ENCODE measurements at regions not wholly inside any gene's neighbourhood (a gene's known extent, or its start where the extent isn't known, plus 50 kb on each side); places are given as distances from the start of the nearest gene placed in this dataset.

- in situ Hi-C loops (cut with HindIII; ENCODE audit: low sequenced_read_pairs), result no loop called here
- no peak for TF ChIP-seq CTCF (IDR thresholded peaks at IDR 0.05; ENCODE audit: low read depth, low read length, missing control alignments)
- H3K4me3 ChIP-seq (ENCODE audit: low read depth, low read length), result no peak overlapping the region
- DNase-seq (ENCODE audit: low read depth), result no peak
These were observed 248.0 kb downstream of the CASP12 start for GRCh38 chr11:104650234-104650633.

GRCh38 chr11:104649002-104649401 is 249.3 kb downstream of the CASP12 start:
- in situ Hi-C loops (cut with HindIII; ENCODE audit: low sequenced_read_pairs), result no loop called here
- TF ChIP-seq CTCF (IDR thresholded peaks at IDR 0.05; ENCODE audit: low read depth, low read length, missing control alignments), result no peak
- DNase-seq (ENCODE audit: low read depth), result no peak
- H3K4me3 ChIP-seq (ENCODE audit: low read depth, low read length), result no peak overlapping the region

GRCh38 chr11:104645261-104646222 is 252.7 kb downstream of the CASP12 start:
- no peak for DNase-seq (ENCODE audit: low read depth)
- H3K4me3 ChIP-seq (ENCODE audit: low read depth, low read length), result no peak overlapping the region
- TF ChIP-seq CTCF (IDR thresholded peaks at IDR 0.05; ENCODE audit: low read depth, low read length, missing control alignments), result no peak
- in situ Hi-C loops (cut with HindIII; ENCODE audit: low sequenced_read_pairs), result no loop called here

- no peak for DNase-seq (ENCODE audit: low read depth)
- in situ Hi-C loops (cut with HindIII; ENCODE audit: low sequenced_read_pairs), result no loop called here
- no peak for TF ChIP-seq CTCF (IDR thresholded peaks at IDR 0.05; ENCODE audit: low read depth, low read length, missing control alignments)
- no peak overlapping the region for H3K4me3 ChIP-seq (ENCODE audit: low read depth, low read length)
These were observed 260.5 kb downstream of the CASP12 start for GRCh38 chr11:104637662-104638170.

- in situ Hi-C loops (cut with HindIII; ENCODE audit: low sequenced_read_pairs), result no loop called here
- H3K4me3 ChIP-seq (ENCODE audit: low read depth, low read length), result no peak overlapping the region
- DNase-seq (ENCODE audit: low read depth), result no peak
- no peak for TF ChIP-seq CTCF (IDR thresholded peaks at IDR 0.05; ENCODE audit: low read depth, low read length, missing control alignments)
These were observed 265.0 kb downstream of the CASP12 start for GRCh38 chr11:104633226-104633625.

GRCh38 chr11:104630352-104630751 is 267.9 kb downstream of the CASP12 start:
- TF ChIP-seq CTCF (IDR thresholded peaks at IDR 0.05; ENCODE audit: low read depth, low read length, missing control alignments), result no peak
- no peak for DNase-seq (ENCODE audit: low read depth)
- H3K4me3 ChIP-seq (ENCODE audit: low read depth, low read length), result no peak overlapping the region
- in situ Hi-C loops (cut with HindIII; ENCODE audit: low sequenced_read_pairs), result no loop called here
